ENCODE measurements at regions not wholly inside any gene's neighbourhood (a gene's known extent, or its start where the extent isn't known, plus 50 kb on each side); places are given as distances from the start of the nearest gene placed in this dataset.

GRCh38 chr3:147210676-147211075, 195.7 kb downstream of the ZIC4 start:
- H4K20me1 ChIP-seq (ENCODE audit: insufficient read depth), result no peaks in the 10 kb centered on the region
- no peaks in the 10 kb centered on the region for H3K27me3 ChIP-seq (ENCODE audit: insufficient read depth)
- no peaks in the 10 kb centered on the region for H3K79me2 ChIP-seq (ENCODE audit: insufficient read depth)
- no peaks in the 10 kb centered on the region for H3K36me3 ChIP-seq (replicated peaks in 1 of 2; ENCODE audit: control insufficient read depth in 1 of 2, insufficient read depth in 2 of 2, low read length in 1 of 2)
- no peaks in the 10 kb centered on the region for H3K4me1 ChIP-seq (ENCODE audit: control insufficient read depth in 1 of 2, insufficient read depth in 2 of 2, low read depth in 1 of 2, low read length in 1 of 2)
- H3K4me3 ChIP-seq (ENCODE audit: low read depth in 2 of 2, low read length in 1 of 2), result no peak overlapping the region
- ChIA-PET POLR2A (no interaction called here), CTCF (no interaction called here)
- no peak overlapping the region for H3K9ac ChIP-seq
- no peak overlapping the region for H2AFZ ChIP-seq (ENCODE audit: low read depth)
- DNase-seq, result no peak
- no peak overlapping the region for H3K4me2 ChIP-seq
- H3F3A ChIP-seq (replicated peaks; ENCODE audit: insufficient read depth), result no peaks in the 10 kb centered on the region
- TF ChIP-seq RXRA (IDR thresholded peaks at IDR 0.05; ENCODE audit: borderline replicate concordance, low read depth) (no peak), NRF1 (IDR thresholded peaks at IDR 0.05; ENCODE audit: low read depth, low read length) (no peak), TCF12 (IDR thresholded peaks at IDR 0.05) (no peak), PBX3 (IDR thresholded peaks at IDR 0.05) (no peak), RAD21 (IDR thresholded peaks at IDR 0.05; ENCODE audit: low read length) (no peak), NFIC (IDR thresholded peaks at IDR 0.05; ENCODE audit: borderline replicate concordance) (no peak), FOXJ3 (CRISPR knock-in tag; IDR thresholded peaks at IDR 0.05) (no peak), REST (IDR thresholded peaks at IDR 0.05; ENCODE audit: low read depth, low read length) (no peak), EP300 (IDR thresholded peaks at IDR 0.05; ENCODE audit: borderline replicate concordance in 1 of 2, low read depth in 1 of 2, low read length in 1 of 2) (no peak), CTCF (IDR thresholded peaks at IDR 0.05) (no peak), TEAD4 (IDR thresholded peaks at IDR 0.05; ENCODE audit: borderline replicate concordance, insufficient read depth) (no peak), MAX (IDR thresholded peaks at IDR 0.05; ENCODE audit: low read depth) (no peak), FOSL2 (IDR thresholded peaks at IDR 0.05; ENCODE audit: borderline replicate concordance, low read depth) (no peak), MXI1 (IDR thresholded peaks at IDR 0.05; ENCODE audit: low read depth, low read length) (no peak), RFX5 (IDR thresholded peaks at IDR 0.05; ENCODE audit: low read length) (no peak), TAF1 (IDR thresholded peaks at IDR 0.05; ENCODE audit: borderline replicate concordance, low read depth, low read length) (no peak), GABPA (IDR thresholded peaks at IDR 0.05; ENCODE audit: low read depth) (no peak), POLR2AphosphoS5 (IDR thresholded peaks at IDR 0.05; ENCODE audit: low read depth, low read length) (no peak)
- H3K27ac ChIP-seq (ENCODE audit: low read depth in 2 of 2, low read length in 1 of 2), result no peak overlapping the region
- H3K9me2 ChIP-seq, result no peaks in the 10 kb centered on the region
- H3K9me3 ChIP-seq, result no peaks in the 10 kb centered on the region

Data from SK-N-SH (cell line).